HepG2 (cell line): ENCODE measurements at regions not wholly inside any gene's neighbourhood (a gene's known extent, or its start where the extent isn't known, plus 50 kb on each side); places are given as distances from the start of the nearest gene placed in this dataset.

Experiments used
- REST ChIP-seq, 2 experiments: IDR thresholded peaks; 2 replicates each; pipeline ENCODE4 v1.6.1; 2011 to 2012; ENCODE audit warnings: low read length in 2 of 2, borderline replicate concordance in 1 of 2, low read depth in 1 of 2, mild to moderate bottlenecking in 1 of 2, moderate library complexity in 1 of 2
- SRF ChIP-seq: IDR thresholded peaks from 2 replicates; pipeline ENCODE4 v1.6.1; 2011; ENCODE audit warnings: mild to moderate bottlenecking, low read depth, low read length, moderate library complexity
- SRSF1 ChIP-seq: fragments of 200-400 bp; formaldehyde crosslinking; optimal IDR thresholded peaks from 2 replicates; pipeline ENCODE3; 2017; ENCODE audit warnings: mild to moderate bottlenecking, low read depth, low read length, moderate library complexity
- ZNF333 ChIP-seq: sonication (generic); formaldehyde crosslinking; IDR thresholded peaks from 2 replicates; pipeline ENCODE4 v1.4.0; 2020; ENCODE audit warnings: mild to moderate bottlenecking, missing genetic modification reagents, borderline replicate concordance
- ZNF770 ChIP-seq: sonication (generic); formaldehyde crosslinking; IDR thresholded peaks from 2 replicates; pipeline ENCODE4 v1.5.0; 2020; ENCODE audit warnings: mild to moderate bottlenecking, missing genetic modification reagents
- TF ChIP-seq, protein P1 (sequence below): sonication (generic); formaldehyde crosslinking; IDR thresholded peaks from 2 replicates; pipeline ENCODE4 v1.5.1; 2020; ENCODE audit warnings: mild to moderate bottlenecking, missing genetic modification reagents, borderline replicate concordance

GRCh38 chr20:50306478-50307423, 116.1 kb downstream of the CEBPB start (continued):
- TF ChIP-seq ZNF770 (CRISPR knock-in tag) (0 out of 2 replicates have a peak, but pooled peaks have one; percentile 6), ZNF333 (CRISPR knock-in tag) (no peak; the same call in none of the 2 replicates), SRSF1 (no peak), SRF (no peak), REST (IDR thresholded peaks at IDR 0.05; ENCODE audit: borderline replicate concordance in 1 of 2, low read depth in 1 of 2, low read length in 2 of 2) (no peak)
- TF ChIP-seq, protein P1, sequence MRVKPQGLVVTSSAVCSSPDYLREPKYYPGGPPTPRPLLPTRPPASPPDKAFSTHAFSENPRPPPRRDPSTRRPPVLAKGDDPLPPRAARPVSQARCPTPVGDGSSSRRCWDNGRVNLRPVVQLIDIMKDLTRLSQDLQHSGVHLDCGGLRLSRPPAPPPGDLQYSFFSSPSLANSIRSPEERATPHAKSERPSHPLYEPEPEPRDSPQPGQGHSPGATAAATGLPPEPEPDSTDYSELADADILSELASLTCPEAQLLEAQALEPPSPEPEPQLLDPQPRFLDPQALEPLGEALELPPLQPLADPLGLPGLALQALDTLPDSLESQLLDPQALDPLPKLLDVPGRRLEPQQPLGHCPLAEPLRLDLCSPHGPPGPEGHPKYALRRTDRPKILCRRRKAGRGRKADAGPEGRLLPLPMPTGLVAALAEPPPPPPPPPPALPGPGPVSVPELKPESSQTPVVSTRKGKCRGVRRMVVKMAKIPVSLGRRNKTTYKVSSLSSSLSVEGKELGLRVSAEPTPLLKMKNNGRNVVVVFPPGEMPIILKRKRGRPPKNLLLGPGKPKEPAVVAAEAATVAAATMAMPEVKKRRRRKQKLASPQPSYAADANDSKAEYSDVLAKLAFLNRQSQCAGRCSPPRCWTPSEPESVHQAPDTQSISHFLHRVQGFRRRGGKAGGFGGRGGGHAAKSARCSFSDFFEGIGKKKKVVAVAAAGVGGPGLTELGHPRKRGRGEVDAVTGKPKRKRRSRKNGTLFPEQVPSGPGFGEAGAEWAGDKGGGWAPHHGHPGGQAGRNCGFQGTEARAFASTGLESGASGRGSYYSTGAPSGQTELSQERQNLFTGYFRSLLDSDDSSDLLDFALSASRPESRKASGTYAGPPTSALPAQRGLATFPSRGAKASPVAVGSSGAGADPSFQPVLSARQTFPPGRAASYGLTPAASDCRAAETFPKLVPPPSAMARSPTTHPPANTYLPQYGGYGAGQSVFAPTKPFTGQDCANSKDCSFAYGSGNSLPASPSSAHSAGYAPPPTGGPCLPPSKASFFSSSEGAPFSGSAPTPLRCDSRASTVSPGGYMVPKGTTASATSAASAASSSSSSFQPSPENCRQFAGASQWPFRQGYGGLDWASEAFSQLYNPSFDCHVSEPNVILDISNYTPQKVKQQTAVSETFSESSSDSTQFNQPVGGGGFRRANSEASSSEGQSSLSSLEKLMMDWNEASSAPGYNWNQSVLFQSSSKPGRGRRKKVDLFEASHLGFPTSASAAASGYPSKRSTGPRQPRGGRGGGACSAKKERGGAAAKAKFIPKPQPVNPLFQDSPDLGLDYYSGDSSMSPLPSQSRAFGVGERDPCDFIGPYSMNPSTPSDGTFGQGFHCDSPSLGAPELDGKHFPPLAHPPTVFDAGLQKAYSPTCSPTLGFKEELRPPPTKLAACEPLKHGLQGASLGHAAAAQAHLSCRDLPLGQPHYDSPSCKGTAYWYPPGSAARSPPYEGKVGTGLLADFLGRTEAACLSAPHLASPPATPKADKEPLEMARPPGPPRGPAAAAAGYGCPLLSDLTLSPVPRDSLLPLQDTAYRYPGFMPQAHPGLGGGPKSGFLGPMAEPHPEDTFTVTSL: no peak; the same call in 1 of the 2 replicates
